ENCODE measurements at regions not wholly inside any gene's neighbourhood (a gene's known extent, or its start where the extent isn't known, plus 50 kb on each side); places are given as distances from the start of the nearest gene placed in this dataset.
"Not testable (repeated sequence)": the region's sequence is repeated elsewhere in the genome, so short reads cannot be mapped to it uniquely, and the experiment has no call there.

GRCh38 chr16:61002479-61003204 lies 1033.6 kb downstream of the CDH8 start:
- DNase-seq (ENCODE audit: low read depth), result no peak

DNA sequence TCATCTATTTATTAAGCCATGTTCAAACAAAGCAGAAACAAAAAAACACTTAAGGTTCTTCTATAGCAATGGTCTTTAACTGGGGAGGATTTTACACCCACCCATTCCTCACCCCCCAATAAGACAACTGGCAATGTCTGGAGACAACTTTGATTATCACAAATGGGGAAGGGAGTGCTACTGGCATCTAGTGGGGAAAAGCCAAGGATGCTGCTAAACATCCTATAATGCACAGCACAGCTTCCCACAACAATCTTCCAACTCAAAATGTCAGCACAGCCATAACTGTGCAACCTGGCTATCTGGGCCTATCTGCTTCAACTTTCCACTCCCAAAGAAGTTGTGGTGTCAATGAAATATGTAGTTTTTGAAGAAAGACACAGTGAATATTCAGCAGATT lies 1044.4 kb downstream of the CDH8 start:
- no peak for DNase-seq (ENCODE audit: low read depth)

DNA sequence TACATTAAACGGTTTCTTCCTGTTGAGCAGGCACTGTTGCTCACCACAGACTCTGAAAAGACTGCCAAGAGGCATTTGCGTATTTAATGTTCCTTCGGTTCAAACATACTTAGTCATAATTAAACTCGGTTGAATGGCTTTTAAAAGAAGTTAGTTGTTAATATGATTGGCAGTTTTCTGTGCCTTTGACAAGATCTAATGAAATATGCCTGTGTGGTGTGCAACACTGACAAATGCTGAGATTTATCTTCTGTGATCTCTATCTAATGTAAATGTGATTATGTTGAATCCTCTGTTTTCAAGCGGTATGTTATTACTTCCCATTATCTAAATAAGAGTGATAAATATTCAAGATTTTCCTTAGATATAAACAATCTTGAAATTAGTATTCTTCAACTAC lies 1046.6 kb downstream of the CDH8 start:
- DNase-seq (ENCODE audit: low read depth), result no peak

- DNase-seq (ENCODE audit: low read depth), result no peak
Measured at GRCh38 chr16:60979119-60979518, 1057.1 kb downstream of the CDH8 start.

GRCh38 chr16:60949800-60950199 lies 1086.4 kb downstream of the CDH8 start:
- no peak for DNase-seq (ENCODE audit: low read depth)

DNA sequence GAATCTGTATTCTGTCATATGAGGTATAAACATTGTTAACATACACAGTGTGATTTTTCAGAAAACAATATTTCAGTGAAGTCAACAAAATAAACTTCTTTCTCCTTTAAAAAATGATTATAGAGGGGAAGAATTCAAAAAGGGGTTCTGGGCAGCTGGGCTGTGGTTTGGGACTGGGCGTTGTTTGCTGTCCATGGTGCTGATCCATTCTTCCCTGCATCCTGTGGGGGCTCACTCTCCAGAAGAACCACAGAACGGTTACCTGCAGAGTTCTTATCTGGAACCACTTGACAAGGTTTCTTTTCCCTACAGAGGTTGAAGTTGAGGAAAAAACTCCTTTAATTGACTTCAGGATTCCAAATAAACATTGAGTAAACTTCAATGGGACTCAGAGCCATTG lies 1091.0 kb downstream of the CDH8 start:
- peak; percentile 1 for DNase-seq (ENCODE audit: low read depth)

DNA sequence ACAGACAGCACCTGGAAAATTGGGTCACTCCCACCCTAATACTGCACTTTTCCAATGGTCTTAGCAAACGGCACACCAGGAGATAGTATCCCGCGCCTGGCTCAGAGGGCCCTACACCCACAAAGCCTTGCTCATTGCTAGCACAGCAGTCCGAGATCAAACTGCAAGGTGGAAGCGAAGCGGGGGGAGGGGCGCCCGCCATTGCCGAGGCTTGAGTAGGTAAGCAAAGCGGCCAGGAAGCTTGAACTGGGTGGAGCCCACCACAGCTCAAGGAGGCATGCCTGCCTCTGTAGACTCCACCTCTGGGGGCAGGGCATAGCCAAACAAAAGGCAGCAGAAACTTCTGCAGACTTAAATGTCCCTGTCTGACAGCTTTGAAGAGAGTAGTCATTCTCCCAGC lies 1100.0 kb downstream of the CDH8 start:
- not testable (repeated sequence) for DNase-seq (ENCODE audit: low read depth)

GRCh38 chr16:60932600-60932999 lies 1103.6 kb downstream of the CDH8 start:
- DNase-seq (ENCODE audit: low read depth), result no peak

GRCh38 chr16:60930291-60930690 lies 1105.9 kb downstream of the CDH8 start:
- no peak for DNase-seq (ENCODE audit: low read depth)

DNA sequence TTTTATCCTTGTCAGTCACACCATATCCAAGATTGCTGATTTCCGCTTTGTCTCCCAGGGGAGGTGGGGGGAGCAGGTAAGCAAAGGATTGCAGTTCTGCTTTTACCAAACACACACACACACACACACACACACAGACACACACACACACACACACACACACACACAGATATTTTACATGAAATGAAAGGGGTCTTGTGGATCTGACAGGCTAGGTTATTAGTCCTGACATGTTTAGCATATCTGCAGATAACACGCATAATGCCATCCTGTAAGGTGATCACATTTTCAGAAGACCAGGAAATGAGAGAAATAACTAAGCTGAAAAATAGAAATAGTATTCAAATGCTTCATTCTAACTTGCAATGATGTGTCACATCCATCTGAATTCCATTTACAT lies 1113.3 kb downstream of the CDH8 start:
- DNase-seq (ENCODE audit: low read depth), result no peak

DNA sequence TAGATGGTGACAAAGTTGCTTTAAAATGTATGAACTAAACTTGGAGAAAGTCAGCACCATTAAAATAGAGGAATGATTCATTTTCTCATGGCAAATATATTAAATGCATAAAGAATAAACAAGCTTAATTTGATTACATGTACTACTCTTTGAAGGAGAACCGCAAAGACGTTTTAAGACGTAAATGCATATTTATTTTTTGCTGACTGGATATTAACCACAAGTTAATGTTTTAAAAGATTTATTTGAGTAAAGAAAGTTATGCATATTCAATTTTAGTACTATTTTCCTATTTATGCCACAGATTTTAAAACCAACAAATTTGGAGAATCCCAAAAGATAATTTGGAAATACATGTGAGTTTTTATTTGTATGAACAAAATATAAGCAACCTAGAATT lies 1121.9 kb downstream of the CDH8 start:
- no peak for DNase-seq (ENCODE audit: low read depth)

- DNase-seq (ENCODE audit: low read depth), result no peak
Measured at GRCh38 chr16:60907645-60908044, 1128.6 kb downstream of the CDH8 start.

- no peak for DNase-seq (ENCODE audit: low read depth)
Measured at GRCh38 chr16:60905811-60906210, 1130.4 kb downstream of the CDH8 start.

DNA sequence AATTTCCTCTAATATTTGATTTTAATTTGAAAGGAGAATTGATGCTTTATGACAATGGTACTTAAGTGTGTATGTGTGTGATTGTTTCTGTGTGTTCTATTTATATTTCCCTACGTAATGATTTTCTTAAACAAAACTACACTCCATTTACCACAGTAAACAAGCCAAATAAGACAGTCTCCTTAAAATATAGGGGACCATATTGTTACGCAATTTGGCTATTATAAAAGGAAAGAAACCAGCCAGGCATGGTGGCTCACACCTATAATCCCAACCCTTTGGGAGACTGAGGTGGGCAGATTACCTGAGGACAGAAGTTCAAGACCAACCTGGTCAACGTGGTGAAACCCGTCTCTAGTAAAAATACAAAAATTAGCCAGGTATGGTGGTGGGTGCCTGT lies 1134.1 kb downstream of the CDH8 start:
- DNase-seq (ENCODE audit: low read depth), result no peak

GRCh38 chr16:60882816-60883215 lies 1153.4 kb downstream of the CDH8 start:
- no peak for DNase-seq (ENCODE audit: low read depth)

DNA sequence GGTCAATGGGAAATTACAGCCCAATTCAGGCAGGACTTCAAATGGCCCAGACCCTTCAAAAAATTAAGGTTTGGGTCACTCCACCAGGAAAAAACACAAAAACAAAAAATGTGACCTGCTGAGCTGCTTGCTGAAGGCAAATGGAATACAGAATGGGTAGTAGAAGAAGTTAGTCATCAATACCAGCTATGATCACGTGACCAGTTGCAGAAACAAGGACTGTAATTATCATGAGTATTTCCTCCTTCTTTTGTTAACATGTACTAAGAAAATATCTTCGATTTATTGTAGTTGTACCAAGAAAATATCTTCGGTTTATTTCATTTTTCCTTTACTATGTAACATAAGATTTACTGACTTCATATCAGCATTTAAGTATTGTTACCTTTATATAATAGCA lies 1183.6 kb downstream of the CDH8 start:
- DNase-seq (ENCODE audit: low read depth), result no peak

- no peak for DNase-seq (ENCODE audit: low read depth)
Measured at GRCh38 chr16:60821661-60822060, 1214.6 kb downstream of the CDH8 start.

GRCh38 chr16:60820361-60820760 lies 1215.9 kb downstream of the CDH8 start:
- no peak for DNase-seq (ENCODE audit: low read depth)

DNA sequence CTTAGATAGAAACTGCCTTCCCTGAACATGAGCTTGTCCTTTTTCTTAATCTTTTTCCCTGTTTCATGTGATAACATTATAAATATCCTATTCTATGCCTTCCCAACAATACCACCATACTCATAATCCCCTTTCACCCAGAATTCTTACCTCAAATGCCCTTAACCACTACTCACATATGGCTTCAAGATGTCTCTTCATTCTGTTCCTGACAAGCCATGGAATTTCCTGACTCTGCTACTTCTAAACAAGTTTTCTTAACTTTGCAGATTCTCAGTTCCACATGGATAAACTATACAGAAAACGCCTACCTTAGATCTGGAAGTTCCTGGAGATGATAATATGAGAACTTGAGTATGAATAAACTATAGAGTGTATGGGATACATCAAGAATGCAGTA lies 1217.8 kb downstream of the CDH8 start:
- DNase-seq (ENCODE audit: low read depth), result no peak

DNA sequence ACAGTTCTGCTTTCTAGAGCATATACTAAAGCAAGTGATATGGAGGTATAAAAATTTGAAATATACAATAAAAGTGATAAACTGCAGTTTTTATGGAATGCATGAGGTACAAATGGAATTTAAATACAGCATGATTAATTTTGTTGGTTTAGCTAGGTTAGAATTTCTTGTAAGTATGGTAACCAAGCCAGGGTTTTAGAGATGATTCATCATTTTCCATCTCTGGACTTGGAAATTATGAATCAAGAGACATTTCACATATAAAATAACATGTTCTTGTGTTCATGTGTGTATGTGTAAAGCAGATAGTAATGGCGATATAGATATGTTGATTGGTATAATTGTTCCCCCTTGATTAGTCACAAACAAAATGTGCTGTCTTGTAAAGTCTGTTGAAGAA lies 1219.8 kb downstream of the CDH8 start:
- no peak for DNase-seq (ENCODE audit: low read depth)

DNA sequence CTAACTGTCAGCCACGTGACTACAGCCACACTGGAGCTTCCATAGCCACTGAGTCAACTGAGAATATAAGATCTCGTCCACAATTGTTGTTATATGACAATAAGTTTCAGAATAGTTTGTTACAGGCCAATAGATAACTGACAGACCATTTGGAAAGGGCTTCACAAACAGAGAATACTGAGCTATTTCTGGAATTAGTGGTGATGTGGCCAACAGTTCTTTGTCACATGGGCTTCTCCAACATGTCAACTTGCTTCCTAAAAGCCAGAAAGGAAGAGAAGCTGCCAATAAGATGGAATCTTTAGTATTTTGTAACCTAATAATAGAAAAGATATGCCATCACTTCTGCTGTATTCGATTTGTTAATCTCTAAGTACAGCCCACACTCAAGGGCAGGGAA lies 1220.4 kb downstream of the CDH8 start:
- DNase-seq (ENCODE audit: low read depth), result no peak

DNA sequence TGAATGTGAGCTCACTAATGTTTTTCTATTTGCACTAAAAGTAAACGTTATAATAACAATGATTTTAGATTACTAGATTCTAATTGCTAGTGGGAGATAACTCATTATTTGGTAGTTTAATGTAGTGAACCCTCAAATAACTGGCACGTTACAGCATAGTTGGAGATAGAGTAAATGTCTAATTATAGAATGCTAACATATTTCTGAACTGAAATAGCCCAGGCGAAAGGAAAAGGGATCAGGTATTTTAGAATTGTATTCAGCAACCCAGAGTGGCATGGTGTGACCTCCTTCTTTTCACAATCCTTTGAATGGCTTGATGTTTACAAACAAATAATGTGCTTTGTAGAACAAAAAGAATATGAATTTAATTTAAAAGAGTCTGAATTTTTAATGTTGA lies 1221.2 kb downstream of the CDH8 start:
- no peak for DNase-seq (ENCODE audit: low read depth)

DNA sequence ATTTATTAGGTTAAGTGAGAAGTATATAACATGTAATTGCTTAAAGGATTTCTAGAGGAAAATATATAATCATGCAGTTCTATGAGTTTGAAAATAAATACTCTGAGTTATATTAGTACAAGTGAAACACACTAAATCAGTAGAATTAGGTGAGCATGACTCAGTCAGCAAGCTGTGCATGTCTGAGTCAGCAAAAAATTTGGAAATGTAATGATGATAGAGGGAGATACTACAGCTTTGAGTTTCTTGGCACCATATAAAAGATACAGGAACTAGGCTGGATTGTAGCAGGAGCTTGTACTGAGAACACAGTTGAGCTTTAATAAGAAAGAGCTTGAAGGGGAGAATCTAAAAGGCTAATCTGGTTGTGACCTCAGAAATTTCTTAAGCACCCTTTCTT lies 1224.6 kb downstream of the CDH8 start:
- no peak for DNase-seq (ENCODE audit: low read depth)

DNA sequence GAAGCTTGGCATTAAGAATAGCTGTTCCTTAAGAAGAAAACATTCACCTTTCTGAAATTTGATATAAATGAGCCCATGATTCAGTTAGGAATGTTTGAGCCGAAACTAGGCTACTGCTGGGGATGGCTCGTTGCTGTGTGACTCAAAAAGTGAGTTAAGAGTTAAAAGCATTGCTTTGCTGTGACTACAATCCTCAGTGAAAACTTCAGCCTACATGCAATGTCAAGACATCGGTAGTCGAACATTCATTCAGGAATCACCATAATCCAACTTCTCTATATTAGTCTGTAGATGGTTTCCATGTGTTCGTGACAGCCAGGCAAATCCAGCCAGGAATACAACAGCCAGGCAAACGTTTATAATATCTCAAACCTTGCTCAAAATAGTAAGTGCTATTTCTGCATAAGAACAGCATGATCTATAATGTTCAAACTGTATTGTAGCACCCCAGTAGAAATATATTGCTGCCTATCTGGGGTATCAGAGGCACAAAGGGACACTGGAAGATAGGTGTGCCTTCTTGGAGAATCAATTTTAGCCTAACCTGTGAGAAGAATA lies 1225.1 kb downstream of the CDH8 start:
- DNase-seq (ENCODE audit: low read depth), result no peak
